GM12878 (cell line): ENCODE measurements at regions not wholly inside any gene's neighbourhood (a gene's known extent, or its start where the extent isn't known, plus 50 kb on each side); places are given as distances from the start of the nearest gene placed in this dataset.

ENCODE experiments used
- ATAC-seq: fragments of 200-7000 bp; cut with Tn5 transposase; 3 replicates; pipeline ENCODE4 v1.9.1; 2020; ENCODE audit warnings: mild to moderate bottlenecking, moderate library complexity
- BruUV-seq: library from RNA; stranded (reverse); fragments of 400-500 nt; replicated peaks from 2 replicates; lab custom pipeline; 2021; lab: Mats Ljungman, UMichigan
- CTCF ChIA-PET: fragments of 300-600 bp; sonication (Branson Sonifier 250); formaldehyde crosslinking; extraction: SDS; loops from one replicate; lab custom pipeline; 2021; ENCODE audit warnings: inconsistent platforms; lab: Yijun Ruan, JAX
- POLR2A ChIA-PET: fragments of 350-600 bp; formaldehyde crosslinking; extraction: SDS; loops from one replicate; lab custom pipeline; 2021; ENCODE audit warnings: inconsistent platforms; lab: Charles Lee
- RAD21 ChIA-PET: fragments of 300-600 bp; sonication (Branson Sonifier 250); formaldehyde crosslinking; loops from one replicate; lab custom pipeline; 2023; ENCODE audit warnings: antibody characterized with exemption; ENCODE audit not compliant: unreplicated experiment; lab: Charles Lee
- SMC1A ChIA-PET: fragments of 300-600 bp; sonication (Branson Sonifier 250); formaldehyde crosslinking; loops from one replicate; lab custom pipeline; 2023; ENCODE audit not compliant: unreplicated experiment, uncharacterized antibody; lab: Charles Lee
- DNase-seq: peaks from one replicate; pipeline ENCODE4 v3.0.0-alpha.2; 2011; ENCODE audit warnings: low read depth, low spot score
- FAIRE-seq: peaks from 3 replicates; lab custom pipeline; 2011; peaks lifted over from hg19 to GRCh38; lab: Jason Lieb, UNC
- H2AFZ ChIP-seq: 2 replicates; pipeline ENCODE4 v1.6.0; 2011; ENCODE audit warnings: low read depth, low read length, control low read depth; ENCODE audit not compliant: control insufficient read depth
- H3K27ac ChIP-seq: 2 replicates; pipeline ENCODE4 v1.5.1; 2011; ENCODE audit warnings: control low read depth; ENCODE audit not compliant: control insufficient read depth, insufficient read depth
- H3K27me3 ChIP-seq, 2 experiments: replicated peaks in 1 of 2; 2 replicates each; pipeline versions ENCODE4 v1.6.0 to v1.6.1; 2011; ENCODE audit warnings: low read length in 1 of 2; ENCODE audit not compliant: control insufficient read depth in 2 of 2, insufficient read depth in 2 of 2
- H3K36me3 ChIP-seq, 2 experiments: 2 replicates each; pipeline ENCODE4 v1.5.1; 2011; ENCODE audit warnings: low read length in 1 of 2; ENCODE audit not compliant: control insufficient read depth in 2 of 2, insufficient read depth in 2 of 2
- H3K4me1 ChIP-seq: 2 replicates; pipeline ENCODE4 v1.6.1; 2011; ENCODE audit warnings: mild to moderate bottlenecking, low read length, moderate library complexity, mixed read lengths; ENCODE audit not compliant: control insufficient read depth, insufficient read depth
- H3K4me2 ChIP-seq: 2 replicates; pipeline ENCODE4 v1.6.0; 2011; ENCODE audit warnings: control low read depth; ENCODE audit not compliant: control insufficient read depth, insufficient read depth
- H3K4me3 ChIP-seq: fragments of 200-600 bp; sonication (generic); 2 replicates; pipeline ENCODE4 v1.5.1; 2016
- H3K79me2 ChIP-seq: 2 replicates; pipeline ENCODE4 v1.6.0; 2011; ENCODE audit warnings: low read length; ENCODE audit not compliant: control insufficient read depth, insufficient read depth
- H3K9ac ChIP-seq: 2 replicates; pipeline ENCODE4 v1.8.0; 2011; ENCODE audit warnings: low read length, control low read depth, mixed read lengths; ENCODE audit not compliant: control insufficient read depth, insufficient read depth
- H3K9me3 ChIP-seq: replicated peaks from 3 replicates; pipeline ENCODE4 v1.5.1; 2011; ENCODE audit warnings: mild to moderate bottlenecking, low read length; ENCODE audit not compliant: control insufficient read depth, insufficient read depth
- H4K20me1 ChIP-seq: 2 replicates; pipeline ENCODE4 v1.6.0; 2011; ENCODE audit not compliant: control insufficient read depth, insufficient read depth
- CBFB ChIP-seq: IDR thresholded peaks from 2 replicates; pipeline ENCODE4 v1.6.1; 2016; ENCODE audit warnings: antibody characterized with exemption, low read depth
- CHD1 ChIP-seq: IDR thresholded peaks from 2 replicates; pipeline ENCODE4 v1.6.1; 2012; ENCODE audit warnings: low read depth, low read length, improper control_type of control experiment
- HCFC1 ChIP-seq: fragments of 150-350 bp; IDR thresholded peaks from 2 replicates; pipeline ENCODE4 v1.6.1; 2014; ENCODE audit warnings: low read length
- HSF1 ChIP-seq: fragments of 150-350 bp; IDR thresholded peaks from 2 replicates; pipeline ENCODE4 v1.6.1; 2014; ENCODE audit warnings: mild to moderate bottlenecking, low read depth, low read length
- NFXL1 ChIP-seq: fragments of 450-650 bp; IDR thresholded peaks from 2 replicates; pipeline ENCODE4 v1.6.1; 2017; ENCODE audit warnings: antibody characterized with exemption, mild to moderate bottlenecking, borderline replicate concordance
- POU2F2 ChIP-seq: IDR thresholded peaks from 3 replicates; pipeline ENCODE4 v1.6.1; 2011; ENCODE audit warnings: low read depth, mild to moderate bottlenecking, low read length, borderline replicate concordance
- RAD21 ChIP-seq: IDR thresholded peaks from 2 replicates; pipeline ENCODE4 v1.6.1; 2011; ENCODE audit warnings: mild to moderate bottlenecking, low read depth, low read length, moderate library complexity; ENCODE audit not compliant: insufficient read depth
- RUNX3 ChIP-seq: IDR thresholded peaks from 2 replicates; pipeline ENCODE4 v1.6.1; 2012; ENCODE audit warnings: low read length, inconsistent platforms
- TCF3 ChIP-seq: IDR thresholded peaks from 2 replicates; pipeline ENCODE4 v1.6.1; 2012; ENCODE audit warnings: low read depth, mild to moderate bottlenecking, low read length, borderline replicate concordance; ENCODE audit not compliant: insufficient read depth
- WGBS: methylation state at CpG from one replicate; pipeline ENCODE4 v1.1.6; 2016; ENCODE audit warnings: low lambda C conversion rate; ENCODE audit not compliant: insufficient replicate concordance, insufficient coverage; ENCODE audit errors: missing lambda C conversion rate; 5-methylcytosine and 5-hydroxymethylcytosine counted together
- in situ Hi-C: fragments of 300-500 bp; cut with MboI; formaldehyde crosslinking; loops from 9 replicates; pipeline ENCODE4 v1.14.3; 2018; ENCODE audit warnings: mixed read lengths
- intact Hi-C: fragments of 100-400 bp; cut with micrococcal nuclease; formaldehyde crosslinking; loops from one replicate; pipeline ENCODE4 v1.14.2; 2022; ENCODE audit not compliant: unreplicated experiment

- Histone ChIP-seq H3K9me3 (no peaks in the 10 kb centered on the region; the same call in 2 of the 3 replicates), H3K4me2 (peak overlapping the region; percentile 56), H2AFZ (no peak overlapping the region), H3K4me1 (peaks cover 19% of the 10 kb centered on the region), H3K79me2 (no peaks in the 10 kb centered on the region), H3K27me3 (no peaks in the 10 kb centered on the region), H3K36me3 (no peaks in the 10 kb centered on the region), H4K20me1 (no peaks in the 10 kb centered on the region), H3K9ac (no peak overlapping the region), H3K27ac (peak overlapping the region; percentile 53; the same call in 1 of the 2 replicates), H3K4me3 (0 out of 2 replicates have a peak overlapping the region, but pooled peaks have one; percentile 35)
- CTCF ChIA-PET, result no interaction called here
- BruUV-seq, result no TSS peak
- ATAC-seq (no peak), DNase-seq (no peak), FAIRE-seq (no peak)
- in situ Hi-C loops, result no loop called here
- 51% methylated on average over 6 of the region's 6 CpGs for WGBS
- no peak for TF ChIP-seq RAD21
- TF ChIP-seq HCFC1, result no peak
- TF ChIP-seq RUNX3, result no peak
- no peak for TF ChIP-seq POU2F2
- no peak for TF ChIP-seq TCF3
- TF ChIP-seq HSF1, result no peak
- no peak for TF ChIP-seq NFXL1
- no peak; the same call in 1 of the 2 replicates for TF ChIP-seq CBFB
- TF ChIP-seq CHD1, result no peak
- POLR2A ChIA-PET, result interaction anchor here (0.6 kb wide), 1 partner anchor 73 kb away, joined by 3 read pairs; no protein-coding TSS in a partner anchor
- SMC1A ChIA-PET, result no interaction called here
- intact Hi-C loops, result no loop called here
- RAD21 ChIA-PET, result no interaction called here
These were observed 202.2 kb upstream of the NLRP1 start for GRCh38 chr17:5786510-5786875.
